NK-92 (cell line): ENCODE measurements at regions not wholly inside any gene's neighbourhood (a gene's known extent, or its start where the extent isn't known, plus 50 kb on each side); places are given as distances from the start of the nearest gene placed in this dataset.
"Not testable (repeated sequence)": the region's sequence is repeated elsewhere in the genome, so short reads cannot be mapped to it uniquely, and the experiment has no call there.

Experiments used
- DNase-seq: peaks from one replicate; lab custom pipeline; 2025; ENCODE audit not compliant: unreplicated experiment; lab: John Stamatoyannopoulos, UW

DNA sequence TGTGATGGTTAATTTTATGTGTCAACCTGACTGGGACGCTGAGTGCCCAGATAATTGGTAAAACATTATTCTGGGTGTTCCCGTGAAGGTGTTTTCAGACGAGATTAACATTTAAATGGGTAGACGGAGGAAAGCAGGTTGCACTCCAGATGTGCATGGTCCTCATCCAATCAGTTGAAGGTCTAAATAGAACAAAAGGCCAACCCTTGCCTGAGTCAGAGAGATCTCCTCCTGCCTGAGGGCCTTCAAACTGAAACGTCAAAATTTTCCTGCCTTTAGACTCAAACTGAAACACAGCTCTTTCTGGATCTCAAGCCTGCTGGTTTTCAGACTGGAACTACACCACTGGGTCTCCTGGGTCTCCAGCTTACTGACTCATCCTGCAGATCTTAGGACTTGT, 73.5 kb downstream of the NPIPA8 start:
- not testable (repeated sequence) for DNase-seq

DNA sequence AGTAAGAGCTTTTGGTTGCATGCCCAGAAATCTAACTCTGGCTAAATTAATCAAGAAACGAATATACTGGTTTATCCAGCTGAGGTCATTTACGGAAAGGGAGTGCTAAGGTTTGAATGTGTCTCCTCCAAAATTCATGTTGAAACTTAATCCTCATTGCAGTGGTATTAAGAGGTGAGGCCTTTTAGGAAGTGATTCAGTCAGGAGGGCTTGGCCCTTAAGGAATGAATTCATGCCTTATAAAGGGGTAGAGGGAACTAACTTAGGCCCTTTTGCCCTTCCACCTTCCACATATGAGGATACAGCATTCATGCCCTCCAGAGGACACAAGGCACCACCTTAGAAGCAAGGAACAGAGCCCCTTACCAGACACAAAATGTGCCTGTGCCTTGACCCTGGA, 74.7 kb downstream of the NPIPA8 start:
- DNase-seq, result not testable (repeated sequence)

- DNase-seq, result not testable (repeated sequence)
These were observed 76.9 kb downstream of the NPIPA8 start for GRCh38 chr16:18259496-18260176.

- not testable (repeated sequence) for DNase-seq
These were observed 83.6 kb downstream of the NPIPA8 start for GRCh38 chr16:18252943-18253342.

DNA sequence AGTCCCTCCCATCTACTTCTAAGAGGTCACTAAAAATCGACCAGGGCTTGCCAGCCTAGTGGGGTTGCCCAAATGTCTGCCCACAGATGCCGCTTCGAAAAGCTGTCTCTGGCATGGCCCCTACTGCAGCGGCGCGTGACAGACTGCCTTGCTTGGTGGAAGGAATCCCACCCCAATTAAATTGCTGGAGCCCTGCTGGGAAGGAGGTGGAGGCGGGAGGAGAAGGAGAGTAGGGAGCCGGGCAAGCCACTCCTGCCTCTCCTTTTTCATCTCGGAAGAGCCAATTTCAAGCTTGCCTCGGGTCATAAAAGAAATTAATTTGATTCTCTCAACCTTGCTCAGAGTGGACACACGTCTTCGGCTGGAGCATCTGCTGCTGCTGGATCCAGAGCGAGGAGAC, 106.0 kb downstream of the NPIPA8 start:
- DNase-seq, result not testable (repeated sequence)

GRCh38 chr16:18222054-18223009, 114.2 kb downstream of the NPIPA8 start:
- not testable (repeated sequence) for DNase-seq

GRCh38 chr16:18217741-18218140, 118.8 kb downstream of the NPIPA8 start:
- not testable (repeated sequence) for DNase-seq

DNA sequence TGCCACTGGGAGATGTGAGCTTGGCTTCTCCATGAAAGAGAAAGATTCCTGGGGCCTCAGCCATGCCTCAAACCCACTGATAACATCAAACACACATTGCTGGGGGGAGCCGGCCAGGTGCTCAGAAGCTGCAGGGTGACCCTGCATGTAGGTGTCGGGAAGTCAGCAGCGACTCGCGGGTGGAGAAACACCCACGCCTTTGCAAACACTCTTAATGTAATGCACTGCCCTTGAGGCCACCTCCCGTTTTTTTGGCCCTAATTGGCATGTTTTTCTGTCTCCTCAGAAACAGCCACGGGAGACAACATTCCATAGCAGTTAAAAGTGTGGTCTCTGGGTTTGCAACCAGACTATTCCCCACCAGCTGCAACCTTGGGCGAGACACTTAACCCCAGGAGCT, 119.7 kb downstream of the NPIPA8 start:
- DNase-seq, result not testable (repeated sequence)

- DNase-seq, result not testable (repeated sequence)
These were observed 122.7 kb downstream of the NPIPA8 start for GRCh38 chr16:18213810-18214209.

DNA sequence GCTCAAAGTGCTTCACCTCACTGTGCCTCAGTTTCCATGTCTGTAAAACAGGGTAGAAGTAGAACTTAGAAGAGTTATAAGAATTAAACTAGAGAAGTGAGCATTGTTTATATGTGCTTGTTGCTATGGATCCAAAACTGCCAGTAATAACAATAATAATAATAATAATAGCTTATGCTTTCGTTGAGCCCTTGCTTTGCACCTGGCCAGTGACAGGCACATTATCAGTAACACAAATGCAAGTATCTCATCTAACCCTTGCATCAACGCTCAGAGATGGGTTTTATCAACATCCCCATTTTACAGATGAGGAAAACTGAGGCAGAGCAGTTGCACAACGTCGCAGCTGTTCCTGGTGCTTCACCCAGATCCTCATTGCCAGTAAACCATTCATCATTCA, 125.0 kb downstream of the NPIPA8 start:
- DNase-seq, result not testable (repeated sequence)

DNA sequence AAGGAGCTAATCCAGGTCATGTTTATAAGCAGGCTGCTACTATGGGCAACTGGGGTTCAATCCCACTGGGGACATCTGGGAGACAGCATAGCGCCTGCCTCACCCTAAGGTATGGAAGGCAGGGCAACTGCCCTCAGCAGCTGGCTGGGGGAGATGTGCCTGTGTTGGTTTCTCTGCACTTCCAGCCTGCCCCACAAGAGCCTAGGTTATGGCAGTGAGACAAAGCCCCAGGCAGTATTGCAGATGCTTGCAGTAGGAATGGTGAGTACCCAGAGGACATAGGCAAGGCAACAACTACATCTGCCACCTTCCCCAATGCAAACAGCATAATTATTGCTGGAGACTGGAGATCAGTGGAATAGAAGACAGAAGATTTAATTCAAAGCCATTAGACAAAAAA, 131.8 kb downstream of the NPIPA8 start:
- not testable (repeated sequence) for DNase-seq

- DNase-seq, result not testable (repeated sequence)
These were observed 132.2 kb downstream of the NPIPA8 start for GRCh38 chr16:18204309-18204708.

DNA sequence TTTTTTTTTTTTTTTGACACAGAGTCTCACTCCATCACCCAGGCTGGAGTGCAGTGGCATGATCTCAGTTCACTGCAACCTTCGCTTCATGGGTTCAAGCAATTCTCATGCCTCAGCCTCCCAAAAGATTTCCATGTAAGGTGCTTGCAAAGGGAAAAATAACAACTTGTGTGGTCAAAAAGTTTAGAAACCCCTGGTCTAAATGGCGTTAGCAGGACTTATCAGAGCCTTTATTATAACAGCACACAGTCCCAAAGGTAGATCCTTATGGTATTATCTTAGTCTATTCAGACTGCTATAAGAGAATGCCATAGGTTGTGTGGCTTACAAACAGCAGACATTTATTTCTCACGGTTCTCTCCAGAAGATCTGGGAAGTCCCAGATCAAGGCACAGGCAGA, 135.0 kb downstream of the NPIPA8 start:
- not testable (repeated sequence) for DNase-seq

GRCh38 chr16:18192389-18192788, 144.1 kb downstream of the NPIPA8 start:
- DNase-seq, result not testable (repeated sequence)

DNA sequence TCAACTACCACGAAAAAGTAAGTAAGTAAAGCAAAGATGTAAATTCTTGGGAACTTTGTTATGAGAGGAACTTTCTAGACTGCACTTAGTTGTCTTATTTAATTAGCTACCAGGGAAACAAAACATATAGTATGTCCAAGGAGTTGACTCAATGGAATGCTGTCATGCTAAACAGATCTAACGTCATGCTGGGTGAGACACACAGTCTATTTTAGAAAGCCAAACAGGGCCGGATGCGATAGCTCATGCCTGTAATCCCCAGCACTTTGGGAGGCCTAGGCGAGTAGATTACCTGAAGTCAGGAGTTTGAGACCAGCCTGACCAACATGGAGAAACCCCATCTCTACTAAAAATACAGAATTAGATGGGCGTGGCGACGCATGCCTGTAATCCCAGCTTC, 146.4 kb downstream of the NPIPA8 start:
- DNase-seq, result not testable (repeated sequence)

GRCh38 chr16:18184755-18185154, 151.8 kb downstream of the NPIPA8 start:
- DNase-seq, result not testable (repeated sequence)

DNA sequence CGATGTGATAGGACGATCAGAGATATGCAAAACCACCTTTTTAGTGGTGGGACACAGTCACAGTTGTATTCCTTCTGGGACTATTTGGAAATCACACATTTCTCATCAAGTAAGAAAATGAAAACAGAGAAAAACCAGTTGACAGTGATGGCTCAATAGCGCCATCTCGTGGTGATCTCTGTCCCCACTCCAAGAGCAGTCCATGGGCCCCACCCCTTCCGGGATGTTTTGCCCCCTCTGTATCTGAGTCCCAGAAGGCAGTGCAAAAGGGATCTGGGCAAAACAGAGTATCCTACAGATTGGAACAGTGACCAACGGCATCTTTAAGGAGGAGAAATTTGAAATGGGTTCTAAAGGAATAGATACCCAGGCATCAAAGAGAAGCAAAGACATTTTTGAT, 155.5 kb downstream of the NPIPA8 start:
- not testable (repeated sequence) for DNase-seq

DNA sequence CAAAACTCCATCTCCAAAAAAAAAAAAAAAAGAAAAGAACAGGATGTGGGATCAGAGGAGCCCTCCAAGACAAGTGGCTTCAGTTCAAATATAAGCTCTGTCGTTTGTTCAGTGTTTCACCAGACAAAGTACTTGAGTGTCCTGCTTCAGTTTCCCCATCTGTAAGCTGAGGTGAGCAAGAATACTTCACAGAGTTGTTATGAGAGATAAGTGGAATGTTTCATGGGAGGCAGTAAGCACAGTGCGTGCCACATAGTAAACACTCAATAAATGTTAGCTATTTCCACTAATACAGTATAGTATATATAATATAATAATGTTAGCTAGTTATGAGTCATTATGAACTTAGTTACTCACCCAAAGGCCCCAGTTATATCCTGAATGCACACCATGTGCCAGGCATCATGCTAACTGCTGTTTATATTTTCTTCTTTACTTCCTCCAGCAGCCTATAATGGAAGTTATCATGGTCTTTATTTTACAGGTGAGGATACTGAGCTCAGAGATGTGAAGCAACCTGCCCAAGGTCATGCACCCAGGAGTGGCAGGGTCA, 162.5 kb downstream of the NPIPA8 start:
- not testable (repeated sequence) for DNase-seq

DNA sequence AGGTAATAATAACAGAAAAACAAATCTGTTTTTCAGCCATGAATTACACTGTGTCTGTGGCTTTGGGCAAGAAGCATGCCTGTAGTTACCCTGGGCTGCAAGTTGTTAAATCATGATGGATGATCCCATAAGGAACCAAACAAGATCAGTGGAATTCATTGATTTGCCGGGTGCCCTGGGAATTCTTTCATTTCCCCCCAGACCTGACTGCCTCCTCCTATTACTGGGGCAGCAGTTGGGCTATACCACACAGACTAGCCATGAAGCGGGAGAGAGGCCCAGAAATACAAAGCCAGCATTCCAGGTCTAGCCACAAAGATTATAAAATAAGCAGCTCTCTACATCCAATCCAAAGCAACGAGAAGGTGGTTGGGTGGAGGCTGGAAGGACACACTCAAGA, 174.2 kb downstream of the NPIPA8 start:
- DNase-seq, result not testable (repeated sequence)

DNA sequence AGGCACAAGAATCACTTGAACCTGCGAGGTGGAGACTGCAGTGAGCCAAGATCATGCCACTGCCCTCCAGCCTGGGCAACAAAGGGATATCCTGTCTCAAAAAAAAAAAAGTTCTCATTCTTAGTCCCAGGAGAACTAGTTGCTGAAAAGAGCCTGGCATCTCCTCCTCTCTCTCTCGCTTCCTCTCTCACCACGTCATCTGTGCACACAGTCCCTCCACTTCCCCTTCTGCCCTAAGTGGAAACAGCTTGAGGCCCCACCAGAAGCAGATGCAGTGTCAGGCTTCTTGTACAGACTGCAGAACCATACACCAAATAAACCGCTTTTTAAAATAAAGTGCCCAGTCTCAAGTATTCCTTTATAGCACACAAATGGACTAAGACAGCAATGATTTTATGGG, 175.3 kb downstream of the NPIPA8 start:
- not testable (repeated sequence) for DNase-seq

- not testable (repeated sequence) for DNase-seq
These were observed 177.4 kb downstream of the NPIPA8 start for GRCh38 chr16:18159185-18159584.

GRCh38 chr16:18157854-18158253, 178.7 kb downstream of the NPIPA8 start:
- DNase-seq, result not testable (repeated sequence)
